ENCODE measurements at regions not wholly inside any gene's neighbourhood (a gene's known extent, or its start where the extent isn't known, plus 50 kb on each side); places are given as distances from the start of the nearest gene placed in this dataset.
"Not testable (repeated sequence)": the region's sequence is repeated elsewhere in the genome, so short reads cannot be mapped to it uniquely, and the experiment has no call there.

DNA sequence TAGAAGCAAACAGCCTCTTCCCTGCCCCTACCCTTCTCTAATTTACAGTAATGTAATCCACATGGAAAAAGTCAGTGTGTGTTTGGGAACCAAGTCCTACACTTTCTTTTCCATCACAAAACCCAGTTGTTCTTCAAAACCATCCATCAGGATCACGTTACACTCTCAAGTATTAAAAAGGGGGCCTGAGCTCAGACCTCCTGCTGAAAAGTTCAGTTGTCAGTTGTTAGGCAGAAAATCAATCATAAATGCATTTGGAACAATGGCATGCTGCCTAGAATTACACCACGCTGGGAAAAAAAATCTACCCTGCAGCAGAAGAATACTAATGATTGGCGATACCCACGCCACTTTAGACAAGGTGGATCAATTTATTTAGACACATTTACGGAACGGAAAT, 236.5 kb downstream of the PARM1 start:
- Histone ChIP-seq H3K79me2 (ENCODE audit: low read length) (no peaks in the 10 kb centered on the region), H3K36me3 (ENCODE audit: insufficient read depth, low read length) (no peaks in the 10 kb centered on the region), H3K9ac (ENCODE audit: low read length) (no peak overlapping the region), H3K9me2 (replicated peaks; ENCODE audit: insufficient read depth, low read length) (no peaks in the 10 kb centered on the region), H3K27ac (ENCODE audit: low read length) (no peak overlapping the region), H4K20me1 (ENCODE audit: insufficient read depth, low read depth, low read length) (no peaks in the 10 kb centered on the region), H3K27me3 (ENCODE audit: low read length) (no peaks in the 10 kb centered on the region), H2AFZ (ENCODE audit: low read length) (no peak overlapping the region), H3K4me1 (ENCODE audit: low read length) (no peaks in the 10 kb centered on the region), H3K9me3 (ENCODE audit: low read length) (no peaks in the 10 kb centered on the region), H3K4me3 (ENCODE audit: low read length) (no peak overlapping the region), H3K4me2 (ENCODE audit: low read depth, low read length, poor library complexity, severe bottlenecking) (no peak overlapping the region)
- no peak for DNase-seq

DNA sequence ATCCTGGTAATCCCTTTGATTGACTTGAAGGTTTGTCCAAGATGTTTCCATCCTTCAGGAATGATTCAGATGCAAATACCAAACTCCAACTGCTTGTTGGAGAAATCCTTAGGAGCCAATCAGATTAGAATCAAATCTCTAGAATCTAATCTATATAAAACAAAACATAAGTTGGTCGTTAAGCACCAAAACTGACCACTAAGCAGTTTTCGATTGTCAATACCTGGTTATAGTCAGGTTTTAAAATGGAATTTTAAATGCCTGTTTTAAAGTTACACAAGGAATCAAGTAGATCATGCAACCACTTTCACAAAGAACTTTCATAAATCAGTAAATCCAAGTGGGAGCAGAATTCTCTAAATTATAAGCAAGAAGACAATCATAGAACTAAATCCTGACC, 236.1 kb downstream of the PARM1 start:
- H3K27me3 ChIP-seq (ENCODE audit: low read length) = no peaks in the 10 kb centered on the region
- H3K4me3 ChIP-seq (ENCODE audit: low read length) = no peak overlapping the region
- H2AFZ ChIP-seq (ENCODE audit: low read length) = no peak overlapping the region
- H3K9me3 ChIP-seq (ENCODE audit: low read length) = no peaks in the 10 kb centered on the region
- H3K4me1 ChIP-seq (ENCODE audit: low read length) = no peaks in the 10 kb centered on the region
- H3K4me2 ChIP-seq (ENCODE audit: low read depth, low read length, poor library complexity, severe bottlenecking) = no peak overlapping the region
- H3K36me3 ChIP-seq (ENCODE audit: insufficient read depth, low read length) = no peaks in the 10 kb centered on the region
- no peaks in the 10 kb centered on the region for H4K20me1 ChIP-seq (ENCODE audit: insufficient read depth, low read depth, low read length)
- DNase-seq = no peak
- no peak overlapping the region for H3K9ac ChIP-seq (ENCODE audit: low read length)
- no peak overlapping the region for H3K27ac ChIP-seq (ENCODE audit: low read length)
- H3K79me2 ChIP-seq (ENCODE audit: low read length) = no peaks in the 10 kb centered on the region
- no peaks in the 10 kb centered on the region for H3K9me2 ChIP-seq (replicated peaks; ENCODE audit: insufficient read depth, low read length)

- no peak overlapping the region for H3K9ac ChIP-seq (ENCODE audit: low read length)
These were observed 235.6 kb downstream of the PARM1 start for GRCh38 chr4:75168548-75168947.

DNA sequence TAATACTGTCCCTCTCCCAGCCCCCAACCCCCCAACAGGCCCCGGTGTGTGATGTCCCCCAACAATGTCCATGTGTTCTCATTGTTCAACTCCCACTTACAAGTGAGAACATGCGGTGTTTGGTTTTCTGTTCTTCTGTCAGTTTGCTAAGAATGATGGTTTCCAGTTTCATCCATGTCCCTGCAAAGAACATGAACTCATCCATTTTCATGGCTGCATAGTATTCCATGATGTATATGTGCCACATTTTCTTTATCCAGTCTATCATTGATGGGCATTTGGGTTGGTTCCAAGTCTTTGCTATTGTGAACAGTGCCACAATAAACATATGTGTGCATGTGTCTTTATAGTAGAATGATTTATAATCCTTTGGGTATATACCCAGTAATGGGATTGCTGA, 232.2 kb downstream of the PARM1 start:
- H3K4me2 ChIP-seq (ENCODE audit: low read depth, low read length, poor library complexity, severe bottlenecking); H3K9me2 ChIP-seq (replicated peaks; ENCODE audit: insufficient read depth, low read length); H2AFZ ChIP-seq (ENCODE audit: low read length); H3K9ac ChIP-seq (ENCODE audit: low read length); DNase-seq; H3K36me3 ChIP-seq (ENCODE audit: insufficient read depth, low read length); H3K4me1 ChIP-seq (ENCODE audit: low read length); H3K79me2 ChIP-seq (ENCODE audit: low read length); H3K27ac ChIP-seq (ENCODE audit: low read length); H3K27me3 ChIP-seq (ENCODE audit: low read length); H3K4me3 ChIP-seq (ENCODE audit: low read length); H3K9me3 ChIP-seq (ENCODE audit: low read length); H4K20me1 ChIP-seq (ENCODE audit: insufficient read depth, low read depth, low read length): not testable (repeated sequence)

More at GRCh38 chr4:75168548-75168947, 235.6 kb downstream of the PARM1 start:
- no peaks in the 10 kb centered on the region for H4K20me1 ChIP-seq (ENCODE audit: insufficient read depth, low read depth, low read length)
- no peaks in the 10 kb centered on the region for H3K4me1 ChIP-seq (ENCODE audit: low read length)
- no peaks in the 10 kb centered on the region for H3K9me3 ChIP-seq (ENCODE audit: low read length)
- H3K79me2 ChIP-seq (ENCODE audit: low read length) = no peaks in the 10 kb centered on the region
- H3K9me2 ChIP-seq (replicated peaks; ENCODE audit: insufficient read depth, low read length) = no peaks in the 10 kb centered on the region
- H2AFZ ChIP-seq (ENCODE audit: low read length) = no peak overlapping the region
- H3K36me3 ChIP-seq (ENCODE audit: insufficient read depth, low read length) = no peaks in the 10 kb centered on the region
- H3K4me3 ChIP-seq (ENCODE audit: low read length) = no peak overlapping the region
- H3K27me3 ChIP-seq (ENCODE audit: low read length) = no peaks in the 10 kb centered on the region
- no peak overlapping the region for H3K27ac ChIP-seq (ENCODE audit: low read length)
- no peak for DNase-seq
- H3K4me2 ChIP-seq (ENCODE audit: low read depth, low read length, poor library complexity, severe bottlenecking) = no peak overlapping the region

DNA sequence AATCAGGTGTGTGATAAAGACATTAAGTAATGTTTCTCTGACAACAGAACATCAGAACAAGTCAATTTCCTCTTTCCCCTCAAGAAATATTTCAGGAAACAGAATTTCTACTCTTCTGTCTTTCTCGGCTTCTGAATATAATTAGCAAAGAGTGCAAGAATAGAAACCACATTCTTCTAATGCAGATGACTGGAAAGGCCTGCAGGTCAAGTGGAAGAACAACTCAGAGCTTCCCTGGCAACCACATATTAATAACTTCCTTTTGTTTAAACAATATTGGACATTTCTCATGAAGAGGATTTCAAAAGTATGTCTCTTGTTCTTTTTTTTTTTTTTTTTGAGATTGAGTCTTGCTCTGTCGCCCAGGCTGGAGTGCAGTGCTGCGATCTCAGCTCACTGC, 225.5 kb downstream of the PARM1 start:
- H3K9me2 ChIP-seq (replicated peaks; ENCODE audit: insufficient read depth, low read length) = no peaks in the 10 kb centered on the region
- H3K36me3 ChIP-seq (ENCODE audit: insufficient read depth, low read length) = no peaks in the 10 kb centered on the region
- no peak overlapping the region for H3K4me2 ChIP-seq (ENCODE audit: low read depth, low read length, poor library complexity, severe bottlenecking)
- H3K9ac ChIP-seq (ENCODE audit: low read length) = no peak overlapping the region
- DNase-seq = no peak
- no peak overlapping the region for H3K4me3 ChIP-seq (ENCODE audit: low read length)
- H3K79me2 ChIP-seq (ENCODE audit: low read length) = no peaks in the 10 kb centered on the region
- no peaks in the 10 kb centered on the region for H3K4me1 ChIP-seq (ENCODE audit: low read length)
- H3K9me3 ChIP-seq (ENCODE audit: low read length) = no peaks in the 10 kb centered on the region
- H3K27me3 ChIP-seq (ENCODE audit: low read length) = no peaks in the 10 kb centered on the region
- H2AFZ ChIP-seq (ENCODE audit: low read length) = no peak overlapping the region
- no peaks in the 10 kb centered on the region for H4K20me1 ChIP-seq (ENCODE audit: insufficient read depth, low read depth, low read length)
- no peak overlapping the region for H3K27ac ChIP-seq (ENCODE audit: low read length)

GRCh38 chr4:75154994-75155393, 222.1 kb downstream of the PARM1 start:
- H4K20me1 ChIP-seq (ENCODE audit: insufficient read depth, low read depth, low read length) = no peaks in the 10 kb centered on the region
- H3K4me2 ChIP-seq (ENCODE audit: low read depth, low read length, poor library complexity, severe bottlenecking) = no peak overlapping the region
- no peaks in the 10 kb centered on the region for H3K79me2 ChIP-seq (ENCODE audit: low read length)
- H3K4me3 ChIP-seq (ENCODE audit: low read length) = no peak overlapping the region
- H3K9me3 ChIP-seq (ENCODE audit: low read length) = no peaks in the 10 kb centered on the region
- H3K9ac ChIP-seq (ENCODE audit: low read length) = no peak overlapping the region
- H3K4me1 ChIP-seq (ENCODE audit: low read length) = no peaks in the 10 kb centered on the region
- DNase-seq = no peak
- H3K9me2 ChIP-seq (replicated peaks; ENCODE audit: insufficient read depth, low read length) = no peaks in the 10 kb centered on the region
- no peaks in the 10 kb centered on the region for H3K36me3 ChIP-seq (ENCODE audit: insufficient read depth, low read length)
- H3K27me3 ChIP-seq (ENCODE audit: low read length) = no peaks in the 10 kb centered on the region
- no peak overlapping the region for H2AFZ ChIP-seq (ENCODE audit: low read length)
- no peak overlapping the region for H3K27ac ChIP-seq (ENCODE audit: low read length)

- no peaks in the 10 kb centered on the region for H3K36me3 ChIP-seq (ENCODE audit: insufficient read depth, low read length)
- H3K79me2 ChIP-seq (ENCODE audit: low read length) = no peaks in the 10 kb centered on the region
- H3K27me3 ChIP-seq (ENCODE audit: low read length) = no peaks in the 10 kb centered on the region
- H3K9ac ChIP-seq (ENCODE audit: low read length) = no peak overlapping the region
- H3K4me3 ChIP-seq (ENCODE audit: low read length) = no peak overlapping the region
- no peak overlapping the region for H3K27ac ChIP-seq (ENCODE audit: low read length)
- H3K4me2 ChIP-seq (ENCODE audit: low read depth, low read length, poor library complexity, severe bottlenecking) = no peak overlapping the region
- H4K20me1 ChIP-seq (ENCODE audit: insufficient read depth, low read depth, low read length) = no peaks in the 10 kb centered on the region
- H2AFZ ChIP-seq (ENCODE audit: low read length) = no peak overlapping the region
- H3K4me1 ChIP-seq (ENCODE audit: low read length) = peaks cover 12% of the 10 kb centered on the region
- H3K9me3 ChIP-seq (ENCODE audit: low read length) = no peaks in the 10 kb centered on the region
- no peaks in the 10 kb centered on the region; the same call in 1 of the 2 replicates for H3K9me2 ChIP-seq (replicated peaks; ENCODE audit: insufficient read depth, low read length)
- no peak for DNase-seq
These were observed 213.3 kb downstream of the PARM1 start for GRCh38 chr4:75146223-75146622.

GRCh38 chr4:75144475-75144874, 211.6 kb downstream of the PARM1 start:
- no peak for DNase-seq
- Histone ChIP-seq H3K4me1 (ENCODE audit: low read length) (peaks cover 12% of the 10 kb centered on the region), H3K4me2 (ENCODE audit: low read depth, low read length, poor library complexity, severe bottlenecking) (no peak overlapping the region), H2AFZ (ENCODE audit: low read length) (no peak overlapping the region), H3K36me3 (ENCODE audit: insufficient read depth, low read length) (no peaks in the 10 kb centered on the region), H4K20me1 (ENCODE audit: insufficient read depth, low read depth, low read length) (no peaks in the 10 kb centered on the region), H3K9me3 (ENCODE audit: low read length) (no peaks in the 10 kb centered on the region), H3K79me2 (ENCODE audit: low read length) (no peaks in the 10 kb centered on the region), H3K4me3 (ENCODE audit: low read length) (no peak overlapping the region), H3K27ac (ENCODE audit: low read length) (no peak overlapping the region), H3K9me2 (replicated peaks; ENCODE audit: insufficient read depth, low read length) (no peaks in the 10 kb centered on the region; the same call in 1 of the 2 replicates), H3K27me3 (ENCODE audit: low read length) (no peaks in the 10 kb centered on the region), H3K9ac (ENCODE audit: low read length) (no peak overlapping the region)

DNA sequence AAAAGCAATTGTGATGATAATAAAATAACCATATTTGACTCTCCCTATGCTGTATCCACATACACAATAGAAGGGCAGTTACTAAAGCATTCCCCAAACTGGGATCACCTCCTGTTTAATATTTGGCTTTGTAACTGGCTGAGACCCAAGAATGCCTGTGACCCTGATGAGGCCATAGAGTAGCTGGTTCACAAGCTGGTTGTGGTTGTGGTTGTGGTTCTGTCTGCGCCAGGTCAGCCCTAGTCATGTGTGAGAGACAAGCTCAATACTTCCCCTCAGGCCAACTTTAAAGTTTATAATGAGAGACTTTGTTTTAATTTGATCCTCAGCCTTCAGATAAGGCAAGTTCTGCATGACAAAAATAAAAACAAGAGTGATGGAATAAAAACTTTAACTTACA, 209.9 kb downstream of the PARM1 start:
- H3K79me2 ChIP-seq (ENCODE audit: low read length) = no peaks in the 10 kb centered on the region
- H3K27ac ChIP-seq (ENCODE audit: low read length) = no peak overlapping the region
- H3K27me3 ChIP-seq (ENCODE audit: low read length) = no peaks in the 10 kb centered on the region
- no peaks in the 10 kb centered on the region for H3K9me3 ChIP-seq (ENCODE audit: low read length)
- H3K9me2 ChIP-seq (replicated peaks; ENCODE audit: insufficient read depth, low read length) = no peaks in the 10 kb centered on the region; the same call in 1 of the 2 replicates
- no peaks in the 10 kb centered on the region for H3K36me3 ChIP-seq (ENCODE audit: insufficient read depth, low read length)
- H3K4me1 ChIP-seq (ENCODE audit: low read length) = peaks cover 6% of the 10 kb centered on the region; the same call in 1 of the 2 replicates
- H2AFZ ChIP-seq (ENCODE audit: low read length) = no peak overlapping the region
- no peak overlapping the region for H3K4me2 ChIP-seq (ENCODE audit: low read depth, low read length, poor library complexity, severe bottlenecking)
- H3K4me3 ChIP-seq (ENCODE audit: low read length) = no peak overlapping the region
- DNase-seq = no peak
- H3K9ac ChIP-seq (ENCODE audit: low read length) = no peak overlapping the region
- H4K20me1 ChIP-seq (ENCODE audit: insufficient read depth, low read depth, low read length) = no peaks in the 10 kb centered on the region
